Activated naive CD4-positive, alpha-beta T cell treated with anti-CD3 and anti-CD28 coated beads, Interleukin-2, amount 50 U/mL, for 24 hours (primary cell): ENCODE measurements at regions not wholly inside any gene's neighbourhood (a gene's known extent, or its start where the extent isn't known, plus 50 kb on each side); places are given as distances from the start of the nearest gene placed in this dataset.

Experiments
- H3K27ac Mint-ChIP-seq: one replicate; pipeline ENCODE4 v1.8.0; 2021; ENCODE audit warnings: mild to moderate bottlenecking, mixed read lengths
- H3K27me3 Mint-ChIP-seq: one replicate; pipeline ENCODE4 v1.8.0; 2021; ENCODE audit warnings: mixed read lengths
- H3K36me3 Mint-ChIP-seq: one replicate; pipeline ENCODE4 v1.8.0; 2021; ENCODE audit warnings: mixed read lengths
- H3K4me1 Mint-ChIP-seq: one replicate; pipeline ENCODE4 v1.8.0; 2021; ENCODE audit warnings: mixed read lengths
- H3K4me3 Mint-ChIP-seq: one replicate; pipeline ENCODE4 v1.8.0; 2021; ENCODE audit warnings: mild to moderate bottlenecking, mixed read lengths
- H3K9me3 Mint-ChIP-seq: one replicate; pipeline ENCODE4 v1.8.0; 2021; ENCODE audit warnings: mixed read lengths

GRCh38 chrX:107502316-107502715 is 52.9 kb downstream of the FRMPD3 start:
- H3K9me3 Mint-ChIP-seq: no peaks in the 10 kb centered on the region
- no peak overlapping the region for H3K4me3 Mint-ChIP-seq
- H3K27me3 Mint-ChIP-seq: peaks cover 5% of the 10 kb centered on the region
- no peaks in the 10 kb centered on the region for H3K4me1 Mint-ChIP-seq
- no peaks in the 10 kb centered on the region for H3K36me3 Mint-ChIP-seq
- H3K27ac Mint-ChIP-seq: no peak overlapping the region

- H3K9me3 Mint-ChIP-seq: no peaks in the 10 kb centered on the region
- no peaks in the 10 kb centered on the region for H3K36me3 Mint-ChIP-seq
- no peak overlapping the region for H3K4me3 Mint-ChIP-seq
- peaks cover 9% of the 10 kb centered on the region for H3K27me3 Mint-ChIP-seq
- no peaks in the 10 kb centered on the region for H3K4me1 Mint-ChIP-seq
- no peak overlapping the region for H3K27ac Mint-ChIP-seq
Observed at GRCh38 chrX:107504006-107504405, 54.6 kb downstream of the FRMPD3 start.

GRCh38 chrX:107505223-107505622 is 55.8 kb downstream of the FRMPD3 start:
- H3K4me1 Mint-ChIP-seq: no peaks in the 10 kb centered on the region
- peaks cover 10% of the 10 kb centered on the region for H3K27me3 Mint-ChIP-seq
- no peak overlapping the region for H3K27ac Mint-ChIP-seq
- no peak overlapping the region for H3K4me3 Mint-ChIP-seq
- no peaks in the 10 kb centered on the region for H3K9me3 Mint-ChIP-seq
- H3K36me3 Mint-ChIP-seq: no peaks in the 10 kb centered on the region

- peaks cover 10% of the 10 kb centered on the region for H3K27me3 Mint-ChIP-seq
- no peaks in the 10 kb centered on the region for H3K36me3 Mint-ChIP-seq
- H3K4me1 Mint-ChIP-seq: no peaks in the 10 kb centered on the region
- H3K4me3 Mint-ChIP-seq: no peak overlapping the region
- no peak overlapping the region for H3K27ac Mint-ChIP-seq
- H3K9me3 Mint-ChIP-seq: no peaks in the 10 kb centered on the region
Observed at GRCh38 chrX:107506596-107507031, 57.2 kb downstream of the FRMPD3 start.

- Mint-ChIP-seq H3K27ac (no peak overlapping the region), H3K4me3 (peak overlapping the region; percentile 61), H3K4me1 (no peaks in the 10 kb centered on the region), H3K27me3 (peaks cover 10% of the 10 kb centered on the region), H3K36me3 (no peaks in the 10 kb centered on the region), H3K9me3 (no peaks in the 10 kb centered on the region)
Observed at GRCh38 chrX:107507093-107507743, 57.8 kb downstream of the FRMPD3 start.

GRCh38 chrX:107507744-107508117 is 58.3 kb downstream of the FRMPD3 start:
- no peak overlapping the region for H3K27ac Mint-ChIP-seq
- H3K27me3 Mint-ChIP-seq: peaks cover 10% of the 10 kb centered on the region
- H3K9me3 Mint-ChIP-seq: no peaks in the 10 kb centered on the region
- H3K4me1 Mint-ChIP-seq: no peaks in the 10 kb centered on the region
- no peaks in the 10 kb centered on the region for H3K36me3 Mint-ChIP-seq
- no peak overlapping the region for H3K4me3 Mint-ChIP-seq

- Mint-ChIP-seq H3K36me3 (no peaks in the 10 kb centered on the region), H3K27me3 (peaks cover 9% of the 10 kb centered on the region), H3K4me1 (no peaks in the 10 kb centered on the region), H3K4me3 (no peak overlapping the region), H3K9me3 (no peaks in the 10 kb centered on the region), H3K27ac (no peak overlapping the region)
Observed at GRCh38 chrX:107508925-107509324, 59.5 kb downstream of the FRMPD3 start.

- Mint-ChIP-seq H3K4me3 (no peak overlapping the region), H3K27me3 (peaks cover 8% of the 10 kb centered on the region), H3K27ac (no peak overlapping the region)
Observed at GRCh38 chrX:107514944-107515343, 65.5 kb downstream of the FRMPD3 start.

GRCh38 chrX:107521877-107522586 is 72.6 kb downstream of the FRMPD3 start:
- Mint-ChIP-seq H3K27ac (no peak overlapping the region), H3K36me3 (no peaks in the 10 kb centered on the region), H3K4me3 (no peak overlapping the region), H3K27me3 (peaks cover 4% of the 10 kb centered on the region), H3K4me1 (no peaks in the 10 kb centered on the region), H3K9me3 (no peaks in the 10 kb centered on the region)

More at GRCh38 chrX:107514944-107515343, 65.5 kb downstream of the FRMPD3 start:
- Mint-ChIP-seq H3K36me3 (no peaks in the 10 kb centered on the region), H3K9me3 (no peaks in the 10 kb centered on the region), H3K4me1 (no peaks in the 10 kb centered on the region)

GRCh38 chrX:107522901-107523300 is 73.4 kb downstream of the FRMPD3 start:
- Mint-ChIP-seq H3K27ac (no peak overlapping the region), H3K27me3 (peaks cover 2% of the 10 kb centered on the region), H3K4me3 (no peak overlapping the region)

GRCh38 chrX:107526141-107526540 is 76.7 kb downstream of the FRMPD3 start:
- H3K9me3 Mint-ChIP-seq: no peaks in the 10 kb centered on the region
- H3K27me3 Mint-ChIP-seq: peaks cover 1% of the 10 kb centered on the region
- no peak overlapping the region for H3K27ac Mint-ChIP-seq
- no peaks in the 10 kb centered on the region for H3K36me3 Mint-ChIP-seq
- no peaks in the 10 kb centered on the region for H3K4me1 Mint-ChIP-seq
- H3K4me3 Mint-ChIP-seq: no peak overlapping the region

More at GRCh38 chrX:107522901-107523300, 73.4 kb downstream of the FRMPD3 start:
- H3K4me1 Mint-ChIP-seq: no peaks in the 10 kb centered on the region
- no peaks in the 10 kb centered on the region for H3K36me3 Mint-ChIP-seq
- H3K9me3 Mint-ChIP-seq: no peaks in the 10 kb centered on the region

GRCh38 chrX:107530141-107530540 is 80.7 kb downstream of the FRMPD3 start:
- H3K4me1 Mint-ChIP-seq: no peaks in the 10 kb centered on the region
- H3K9me3 Mint-ChIP-seq: no peaks in the 10 kb centered on the region
- no peak overlapping the region for H3K4me3 Mint-ChIP-seq
- no peak overlapping the region for H3K27ac Mint-ChIP-seq
- peaks cover 3% of the 10 kb centered on the region for H3K27me3 Mint-ChIP-seq
- H3K36me3 Mint-ChIP-seq: no peaks in the 10 kb centered on the region

- no peaks in the 10 kb centered on the region for H3K4me1 Mint-ChIP-seq
- no peaks in the 10 kb centered on the region for H3K9me3 Mint-ChIP-seq
- H3K36me3 Mint-ChIP-seq: no peaks in the 10 kb centered on the region
- H3K4me3 Mint-ChIP-seq: no peak overlapping the region
- no peak overlapping the region for H3K27ac Mint-ChIP-seq
- peaks cover 2% of the 10 kb centered on the region for H3K27me3 Mint-ChIP-seq
Observed at GRCh38 chrX:107537815-107538214, 88.4 kb downstream of the FRMPD3 start.

- H3K36me3 Mint-ChIP-seq: no peaks in the 10 kb centered on the region
- no peaks in the 10 kb centered on the region for H3K9me3 Mint-ChIP-seq
- H3K27me3 Mint-ChIP-seq: no peaks in the 10 kb centered on the region
- H3K4me1 Mint-ChIP-seq: no peaks in the 10 kb centered on the region
- no peak overlapping the region for H3K4me3 Mint-ChIP-seq
- no peak overlapping the region for H3K27ac Mint-ChIP-seq
Observed at GRCh38 chrX:107541244-107541643, 87.1 kb upstream of the PRPS1 start.

GRCh38 chrX:107542040-107542439 is 86.3 kb upstream of the PRPS1 start:
- Mint-ChIP-seq H3K36me3 (no peaks in the 10 kb centered on the region), H3K4me3 (no peak overlapping the region), H3K9me3 (no peaks in the 10 kb centered on the region), H3K4me1 (no peaks in the 10 kb centered on the region), H3K27ac (no peak overlapping the region), H3K27me3 (no peaks in the 10 kb centered on the region)

GRCh38 chrX:107542500-107542899 is 85.8 kb upstream of the PRPS1 start:
- no peaks in the 10 kb centered on the region for H3K4me1 Mint-ChIP-seq
- no peaks in the 10 kb centered on the region for H3K27me3 Mint-ChIP-seq
- no peak overlapping the region for H3K4me3 Mint-ChIP-seq
- no peaks in the 10 kb centered on the region for H3K9me3 Mint-ChIP-seq
- no peaks in the 10 kb centered on the region for H3K36me3 Mint-ChIP-seq
- H3K27ac Mint-ChIP-seq: no peak overlapping the region
